CD4-positive, alpha-beta T cell treated with Interleukin-2 at 100 ng/mL for 4 hours (primary cell): ENCODE measurements at regions not wholly inside any gene's neighbourhood (a gene's known extent, or its start where the extent isn't known, plus 50 kb on each side); places are given as distances from the start of the nearest gene placed in this dataset.
"Not testable (repeated sequence)": the region's sequence is repeated elsewhere in the genome, so short reads cannot be mapped to it uniquely, and the experiment has no call there.

Experiments
- DNase-seq: peaks from one replicate; pipeline ENCODE4 v3.0.0-alpha.2; 2020; ENCODE audit warnings: low spot score

GRCh38 chr5:98314292-98314691 lies 459.2 kb upstream of the RGMB start:
- no peak for DNase-seq

- no peak for DNase-seq
These were observed 455.1 kb upstream of the RGMB start for GRCh38 chr5:98318386-98318785.

GRCh38 chr5:98319299-98320011 lies 454.0 kb upstream of the RGMB start:
- DNase-seq: no peak

- no peak for DNase-seq
These were observed 453.1 kb upstream of the RGMB start for GRCh38 chr5:98320343-98320742.

- DNase-seq: no peak
These were observed 452.1 kb upstream of the RGMB start for GRCh38 chr5:98321361-98321760.

- not testable (repeated sequence) for DNase-seq
These were observed 448.3 kb upstream of the RGMB start for GRCh38 chr5:98325187-98325586.

GRCh38 chr5:98328015-98328414 lies 445.4 kb upstream of the RGMB start:
- DNase-seq: no peak

GRCh38 chr5:98330871-98331270 lies 442.6 kb upstream of the RGMB start:
- no peak for DNase-seq

- no peak for DNase-seq
These were observed 439.5 kb upstream of the RGMB start for GRCh38 chr5:98333921-98334320.

GRCh38 chr5:98334946-98335345 lies 438.5 kb upstream of the RGMB start:
- no peak for DNase-seq

- no peak for DNase-seq
These were observed 434.2 kb upstream of the RGMB start for GRCh38 chr5:98339141-98339848.

- DNase-seq: no peak
These were observed 432.1 kb upstream of the RGMB start for GRCh38 chr5:98341038-98342032.

- not testable (repeated sequence) for DNase-seq
These were observed 430.4 kb upstream of the RGMB start for GRCh38 chr5:98342958-98343660.

GRCh38 chr5:98349251-98349989 lies 424.0 kb upstream of the RGMB start:
- no peak for DNase-seq

- DNase-seq: no peak
These were observed 423.5 kb upstream of the RGMB start for GRCh38 chr5:98349990-98350365.

GRCh38 chr5:98354922-98355321 lies 418.5 kb upstream of the RGMB start:
- no peak for DNase-seq

GRCh38 chr5:98360548-98360947 lies 412.9 kb upstream of the RGMB start:
- no peak for DNase-seq

- DNase-seq: no peak
These were observed 410.3 kb upstream of the RGMB start for GRCh38 chr5:98363157-98363556.

- no peak for DNase-seq
These were observed 408.9 kb upstream of the RGMB start for GRCh38 chr5:98364549-98364948.

- no peak for DNase-seq
These were observed 408.3 kb upstream of the RGMB start for GRCh38 chr5:98365126-98365525.

- no peak for DNase-seq
These were observed 405.3 kb upstream of the RGMB start for GRCh38 chr5:98368141-98368540.
